SU-DHL-6 (cell line): ENCODE measurements at regions not wholly inside any gene's neighbourhood (a gene's known extent, or its start where the extent isn't known, plus 50 kb on each side); places are given as distances from the start of the nearest gene placed in this dataset.

ENCODE experiments used
- H2AFZ ChIP-seq: fragments of 200-600 bp; sonication (generic); 2 replicates; pipeline ENCODE4 v1.6.1; 2014; ENCODE audit warnings: low read depth, mild to moderate bottlenecking, moderate library complexity, mixed read lengths, antibody characterized with exemption, low read length; ENCODE audit not compliant: severe bottlenecking
- H3F3A ChIP-seq: fragments of 200-600 bp; shearing (Covaris generic); 2 replicates; pipeline ENCODE4 v1.6.0; 2016; ENCODE audit warnings: antibody characterized with exemption, mild to moderate bottlenecking; ENCODE audit not compliant: insufficient read depth
- H3K27ac ChIP-seq: fragments of 200-600 bp; sonication (generic); 2 replicates; pipeline ENCODE4 v1.5.1; 2016; ENCODE audit warnings: low read depth, mild to moderate bottlenecking, low read length, moderate library complexity, mixed read lengths
- H3K27me3 ChIP-seq: fragments of 200-600 bp; sonication (generic), shearing (Covaris generic); 2 replicates; pipeline ENCODE4 v1.6.0; 2014; ENCODE audit warnings: mild to moderate bottlenecking, low read length
- H3K36me3 ChIP-seq: fragments of 200-600 bp; sonication (generic); 2 replicates; pipeline ENCODE4 v1.6.1; 2014; ENCODE audit warnings: mild to moderate bottlenecking, low read length, mixed read lengths
- H3K4me2 ChIP-seq: fragments of 300-600, 200-600 bp; shearing (Covaris generic), sonication (generic); 2 replicates; pipeline ENCODE4 v1.6.0; 2014; ENCODE audit warnings: low read length, low read depth, mild to moderate bottlenecking; ENCODE audit not compliant: poor library complexity, severe bottlenecking
- H3K4me3 ChIP-seq: fragments of 200-600 bp; sonication (generic); 2 replicates; pipeline ENCODE4 v1.5.1; 2014; ENCODE audit warnings: antibody characterized with exemption, low read length, mild to moderate bottlenecking, mixed read lengths; ENCODE audit not compliant: insufficient read depth, poor library complexity, severe bottlenecking
- H3K79me2 ChIP-seq: fragments of 200-600 bp; sonication (generic); 2 replicates; pipeline ENCODE4 v1.6.1; 2014; ENCODE audit warnings: mild to moderate bottlenecking, low read length, moderate library complexity; ENCODE audit not compliant: insufficient read depth
- H3K9ac ChIP-seq: fragments of 200-600 bp; sonication (generic); 2 replicates; pipeline ENCODE4 v1.7.0; 2014; ENCODE audit warnings: mild to moderate bottlenecking, low read length
- H3K9me2 ChIP-seq: fragments of 200-600 bp; sonication (generic); replicated peaks from 2 replicates; pipeline ENCODE4 v1.6.1; 2014; ENCODE audit warnings: low read length; ENCODE audit not compliant: insufficient read depth
- H3K9me3 ChIP-seq: fragments of 200-600 bp; sonication (generic); 2 replicates; pipeline ENCODE4 v1.6.1; 2014; ENCODE audit warnings: low read length, mixed read lengths; ENCODE audit not compliant: insufficient read depth
- H4K20me1 ChIP-seq: fragments of 200-600 bp; sonication (generic); 2 replicates; pipeline ENCODE4 v1.6.1; 2014; ENCODE audit warnings: low read depth, mild to moderate bottlenecking, antibody characterized with exemption, low read length, moderate library complexity, mixed read lengths
- EZH2phosphoT487 ChIP-seq: fragments of 200-600 bp; sonication (generic), shearing (Covaris generic); conservative IDR thresholded peaks from 2 replicates; pipeline ENCODE4 v1.6.1; 2018; ENCODE audit warnings: mild to moderate bottlenecking, antibody characterized with exemption, low read length, moderate library complexity, mixed read lengths
- TF ChIP-seq, protein P1 (sequence below): fragments of 200-600 bp; sonication (generic); IDR thresholded peaks from one replicate; pipeline ENCODE4 v1.5.1; 2017; ENCODE audit warnings: antibody characterized with exemption, mild to moderate bottlenecking, low read length, moderate library complexity; ENCODE audit not compliant: insufficient read depth, poor library complexity, severe bottlenecking

DNA sequence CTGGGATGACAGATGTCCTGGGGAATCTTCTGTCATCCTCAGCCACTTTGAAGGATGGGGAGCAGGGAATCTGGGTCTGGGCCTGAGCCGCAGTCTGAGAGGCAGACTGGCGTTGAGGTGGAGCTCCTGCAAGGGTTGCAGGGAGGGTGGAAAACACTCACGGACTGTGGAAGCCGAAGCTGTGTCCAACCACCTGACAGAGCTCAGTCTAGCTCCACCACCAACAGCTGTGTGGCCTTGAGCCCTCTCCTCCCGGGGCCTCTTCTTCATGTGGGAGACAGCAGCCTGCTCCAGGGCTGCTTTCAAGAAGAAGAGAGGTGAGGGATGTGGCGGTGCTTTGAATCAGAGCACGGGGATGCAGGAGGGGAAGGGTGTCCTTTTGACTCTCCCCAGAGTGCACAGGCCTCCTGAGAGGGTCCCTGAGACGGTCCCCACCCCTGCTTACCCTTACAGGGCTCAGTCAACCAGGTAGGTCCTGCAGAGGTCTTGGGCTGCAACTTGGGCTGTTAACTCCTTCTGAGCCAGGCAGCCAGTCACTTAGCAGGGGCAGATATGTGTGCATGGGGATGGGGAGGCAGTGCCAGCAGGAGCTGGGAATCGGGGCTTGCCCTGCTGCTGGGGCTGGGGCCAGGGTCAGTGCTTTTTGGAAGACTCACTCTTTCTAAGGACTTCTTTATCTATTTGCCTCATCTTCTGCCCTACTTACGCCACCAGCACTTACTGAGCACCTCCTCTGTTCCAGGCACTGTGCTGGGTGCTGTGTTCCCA lies 216.3 kb downstream of the PTPRU start:
- H3F3A ChIP-seq: no peaks in the 10 kb centered on the region
- H4K20me1 ChIP-seq: no peaks in the 10 kb centered on the region
- no peak overlapping the region for H3K4me2 ChIP-seq

DNA sequence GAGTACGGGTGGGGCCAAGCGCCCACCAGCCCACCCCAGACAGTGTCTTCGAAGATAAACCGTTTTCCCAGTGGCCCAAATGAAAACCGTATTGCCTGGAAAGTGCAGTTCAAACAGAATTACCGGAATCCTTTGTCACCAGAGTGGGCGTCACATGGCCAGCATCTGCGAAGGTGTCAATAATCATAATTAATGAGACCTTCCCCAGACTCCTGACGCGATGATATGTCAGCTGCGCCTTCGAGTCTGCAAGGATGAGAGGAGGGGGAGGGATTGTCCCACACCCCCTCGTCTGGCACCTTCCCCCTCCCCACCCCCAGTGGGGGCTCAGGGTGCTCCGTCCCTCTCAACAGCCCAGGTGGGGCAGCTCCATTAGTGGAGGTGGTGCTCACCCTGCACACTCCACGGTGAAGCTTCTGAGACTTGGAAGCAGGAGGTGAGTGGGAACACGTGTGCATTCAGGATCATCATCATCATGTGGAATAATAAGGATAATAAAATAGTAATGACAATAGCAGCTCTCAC lies 215.1 kb downstream of the PTPRU start:
- TF ChIP-seq, protein P1, sequence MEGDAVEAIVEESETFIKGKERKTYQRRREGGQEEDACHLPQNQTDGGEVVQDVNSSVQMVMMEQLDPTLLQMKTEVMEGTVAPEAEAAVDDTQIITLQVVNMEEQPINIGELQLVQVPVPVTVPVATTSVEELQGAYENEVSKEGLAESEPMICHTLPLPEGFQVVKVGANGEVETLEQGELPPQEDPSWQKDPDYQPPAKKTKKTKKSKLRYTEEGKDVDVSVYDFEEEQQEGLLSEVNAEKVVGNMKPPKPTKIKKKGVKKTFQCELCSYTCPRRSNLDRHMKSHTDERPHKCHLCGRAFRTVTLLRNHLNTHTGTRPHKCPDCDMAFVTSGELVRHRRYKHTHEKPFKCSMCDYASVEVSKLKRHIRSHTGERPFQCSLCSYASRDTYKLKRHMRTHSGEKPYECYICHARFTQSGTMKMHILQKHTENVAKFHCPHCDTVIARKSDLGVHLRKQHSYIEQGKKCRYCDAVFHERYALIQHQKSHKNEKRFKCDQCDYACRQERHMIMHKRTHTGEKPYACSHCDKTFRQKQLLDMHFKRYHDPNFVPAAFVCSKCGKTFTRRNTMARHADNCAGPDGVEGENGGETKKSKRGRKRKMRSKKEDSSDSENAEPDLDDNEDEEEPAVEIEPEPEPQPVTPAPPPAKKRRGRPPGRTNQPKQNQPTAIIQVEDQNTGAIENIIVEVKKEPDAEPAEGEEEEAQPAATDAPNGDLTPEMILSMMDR: no peak
- TF ChIP-seq EZH2phosphoT487: no peak
- Histone ChIP-seq H3K9me3 (no peaks in the 10 kb centered on the region), H3K27me3 (no peaks in the 10 kb centered on the region), H3K36me3 (no peaks in the 10 kb centered on the region), H4K20me1 (no peaks in the 10 kb centered on the region), H3F3A (no peaks in the 10 kb centered on the region), H3K4me2 (no peak overlapping the region), H3K9ac (no peak overlapping the region), H3K4me3 (no peak overlapping the region), H2AFZ (no peak overlapping the region), H3K79me2 (no peaks in the 10 kb centered on the region), H3K27ac (no peak overlapping the region), H3K9me2 (no peaks in the 10 kb centered on the region)

More for the DNA sequence above, 216.3 kb downstream of the PTPRU start:
- no peaks in the 10 kb centered on the region for H3K9me3 ChIP-seq
- H3K79me2 ChIP-seq: no peaks in the 10 kb centered on the region
- no peak overlapping the region for H3K9ac ChIP-seq
- TF ChIP-seq EZH2phosphoT487: no peak
- TF ChIP-seq, protein P1: no peak
- H3K4me3 ChIP-seq: no peak overlapping the region
- no peak overlapping the region for H2AFZ ChIP-seq
- H3K36me3 ChIP-seq: no peaks in the 10 kb centered on the region
- no peaks in the 10 kb centered on the region for H3K27me3 ChIP-seq
- no peaks in the 10 kb centered on the region for H3K9me2 ChIP-seq
- H3K27ac ChIP-seq: no peak overlapping the region

DNA sequence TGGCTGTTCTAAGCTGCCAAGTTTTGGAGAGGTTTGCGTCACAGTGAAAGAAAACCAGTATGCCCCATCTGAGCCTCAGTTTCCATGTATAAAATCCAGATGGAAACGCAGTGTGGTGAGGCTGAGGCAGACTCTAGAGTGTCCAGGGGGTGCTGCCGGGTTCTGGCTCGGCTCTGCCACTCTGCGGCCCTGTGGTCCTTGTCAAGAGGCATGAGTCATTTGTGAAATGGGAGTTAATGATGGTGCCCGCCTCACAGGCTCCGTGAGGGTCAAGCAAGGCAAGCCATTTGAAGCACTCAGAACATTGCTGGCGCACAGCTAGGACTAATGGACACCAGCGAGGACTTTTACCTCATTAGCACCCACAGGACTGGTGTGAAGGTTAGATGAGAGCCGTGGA lies 214.3 kb downstream of the PTPRU start:
- Histone ChIP-seq H3K27ac (no peak overlapping the region), H3K9ac (no peak overlapping the region), H3K4me2 (no peak overlapping the region), H3K9me2 (no peaks in the 10 kb centered on the region), H3K79me2 (no peaks in the 10 kb centered on the region), H3F3A (no peaks in the 10 kb centered on the region), H3K27me3 (no peaks in the 10 kb centered on the region), H3K9me3 (no peaks in the 10 kb centered on the region), H2AFZ (no peak overlapping the region), H3K4me3 (no peak overlapping the region), H4K20me1 (no peaks in the 10 kb centered on the region), H3K36me3 (no peaks in the 10 kb centered on the region)
- no peak for TF ChIP-seq EZH2phosphoT487
- TF ChIP-seq, protein P1: no peak
